ENCODE measurements at regions not wholly inside any gene's neighbourhood (a gene's known extent, or its start where the extent isn't known, plus 50 kb on each side); places are given as distances from the start of the nearest gene placed in this dataset.

- Histone ChIP-seq H3K23ac (ENCODE audit: low read length) (no peak overlapping the region), H3K18ac (ENCODE audit: low read length) (no peak overlapping the region), H3K27ac (ENCODE audit: low read depth, low read length) (no peak overlapping the region), H4K5ac (ENCODE audit: low read length) (no peak overlapping the region), H2BK120ac (ENCODE audit: low read depth, low read length) (no peak overlapping the region), H3K56ac (ENCODE audit: low read length) (no peak overlapping the region), H3K79me2 (ENCODE audit: control insufficient read depth, insufficient read depth, low read length) (no peaks in the 10 kb centered on the region), H3K4ac (ENCODE audit: low read depth, low read length) (no peak overlapping the region), H2BK15ac (replicated peaks; ENCODE audit: low read depth) (no peak overlapping the region), H3K4me1 (ENCODE audit: control insufficient read depth, low read depth, low read length) (no peaks in the 10 kb centered on the region), H2AK5ac (ENCODE audit: low read length) (no peak overlapping the region), H3K4me2 (ENCODE audit: low read length) (no peak overlapping the region), H2BK5ac (ENCODE audit: low read length) (no peak overlapping the region), H3K4me3 (ENCODE audit: low read length) (no peak overlapping the region), H3K79me1 (ENCODE audit: low read length) (no peaks in the 10 kb centered on the region), H3K36me3 (ENCODE audit: control insufficient read depth, insufficient read depth, low read length) (no peaks in the 10 kb centered on the region), H3K9ac (ENCODE audit: low read length) (no peak overlapping the region), H3K27me3 (ENCODE audit: insufficient read depth, low read length, poor library complexity) (no peaks in the 10 kb centered on the region), H4K8ac (ENCODE audit: low read depth, low read length) (no peak overlapping the region)
- no peak for DNase-seq
- WGBS (ENCODE audit: extremely low coverage, insufficient coverage, low lambda C conversion rate): no CpG with 5 or more reads among the region's 10 CpGs
Measured at GRCh38 chr15:52925130-52925529, 135.0 kb upstream of the ONECUT1 start.

- H3K4me2 ChIP-seq (ENCODE audit: low read length): no peak overlapping the region
- H3K27ac ChIP-seq (ENCODE audit: low read depth, low read length): no peak overlapping the region
- H3K27me3 ChIP-seq (ENCODE audit: insufficient read depth, low read length, poor library complexity): no peaks in the 10 kb centered on the region
- H3K18ac ChIP-seq (ENCODE audit: low read length): no peak overlapping the region
- H4K5ac ChIP-seq (ENCODE audit: low read length): no peak overlapping the region
- H2BK15ac ChIP-seq (replicated peaks; ENCODE audit: low read depth): no peak overlapping the region
- no peaks in the 10 kb centered on the region for H3K36me3 ChIP-seq (ENCODE audit: control insufficient read depth, insufficient read depth, low read length)
- no peaks in the 10 kb centered on the region for H3K79me1 ChIP-seq (ENCODE audit: low read length)
- H3K9ac ChIP-seq (ENCODE audit: low read length): no peak overlapping the region
- no peak overlapping the region for H2AK5ac ChIP-seq (ENCODE audit: low read length)
- no peak for DNase-seq
- H3K4ac ChIP-seq (ENCODE audit: low read depth, low read length): no peak overlapping the region
- no peak overlapping the region for H2BK5ac ChIP-seq (ENCODE audit: low read length)
- H3K4me1 ChIP-seq (ENCODE audit: control insufficient read depth, low read depth, low read length): no peaks in the 10 kb centered on the region
- no peak overlapping the region for H3K23ac ChIP-seq (ENCODE audit: low read length)
- H2BK120ac ChIP-seq (ENCODE audit: low read depth, low read length): no peak overlapping the region
- no peaks in the 10 kb centered on the region for H3K79me2 ChIP-seq (ENCODE audit: control insufficient read depth, insufficient read depth, low read length)
- no CpG with 5 or more reads among the region's 7 CpGs for WGBS (ENCODE audit: extremely low coverage, insufficient coverage, low lambda C conversion rate)
- H4K8ac ChIP-seq (ENCODE audit: low read depth, low read length): no peak overlapping the region
- no peak overlapping the region for H3K56ac ChIP-seq (ENCODE audit: low read length)
- H3K4me3 ChIP-seq (ENCODE audit: low read length): no peak overlapping the region
Measured at GRCh38 chr15:52924630-52925029, 134.5 kb upstream of the ONECUT1 start.

- Histone ChIP-seq H3K27me3 (ENCODE audit: insufficient read depth, low read length, poor library complexity) (no peaks in the 10 kb centered on the region), H3K23ac (ENCODE audit: low read length) (no peak overlapping the region), H3K4me1 (ENCODE audit: control insufficient read depth, low read depth, low read length) (no peaks in the 10 kb centered on the region), H2AK5ac (ENCODE audit: low read length) (no peak overlapping the region), H2BK5ac (ENCODE audit: low read length) (no peak overlapping the region), H3K4me3 (ENCODE audit: low read length) (no peak overlapping the region), H3K36me3 (ENCODE audit: control insufficient read depth, insufficient read depth, low read length) (no peaks in the 10 kb centered on the region), H3K9ac (ENCODE audit: low read length) (no peak overlapping the region), H3K79me1 (ENCODE audit: low read length) (no peaks in the 10 kb centered on the region), H3K56ac (ENCODE audit: low read length) (no peak overlapping the region), H4K8ac (ENCODE audit: low read depth, low read length) (no peak overlapping the region), H3K4me2 (ENCODE audit: low read length) (no peak overlapping the region), H4K5ac (ENCODE audit: low read length) (no peak overlapping the region), H3K4ac (ENCODE audit: low read depth, low read length) (no peak overlapping the region), H2BK120ac (ENCODE audit: low read depth, low read length) (no peak overlapping the region), H2BK15ac (replicated peaks; ENCODE audit: low read depth) (no peak overlapping the region), H3K79me2 (ENCODE audit: control insufficient read depth, insufficient read depth, low read length) (no peaks in the 10 kb centered on the region), H3K18ac (ENCODE audit: low read length) (no peak overlapping the region), H3K27ac (ENCODE audit: low read depth, low read length) (no peak overlapping the region)
- WGBS (ENCODE audit: extremely low coverage, insufficient coverage, low lambda C conversion rate): no CpG with 5 or more reads among the region's 6 CpGs
- no peak for DNase-seq
Measured at GRCh38 chr15:52923626-52924025, 133.5 kb upstream of the ONECUT1 start.

- Histone ChIP-seq H3K27me3 (ENCODE audit: insufficient read depth, low read length, poor library complexity) (no peaks in the 10 kb centered on the region), H3K18ac (ENCODE audit: low read length) (no peak overlapping the region), H3K56ac (ENCODE audit: low read length) (no peak overlapping the region), H3K79me2 (ENCODE audit: control insufficient read depth, insufficient read depth, low read length) (no peaks in the 10 kb centered on the region), H3K4me2 (ENCODE audit: low read length) (no peak overlapping the region), H3K79me1 (ENCODE audit: low read length) (no peaks in the 10 kb centered on the region), H3K9ac (ENCODE audit: low read length) (no peak overlapping the region), H3K23ac (ENCODE audit: low read length) (no peak overlapping the region), H3K4me3 (ENCODE audit: low read length) (no peak overlapping the region), H3K4me1 (ENCODE audit: control insufficient read depth, low read depth, low read length) (no peaks in the 10 kb centered on the region), H4K5ac (ENCODE audit: low read length) (no peak overlapping the region), H2BK120ac (ENCODE audit: low read depth, low read length) (no peak overlapping the region), H2BK5ac (ENCODE audit: low read length) (no peak overlapping the region), H2BK15ac (replicated peaks; ENCODE audit: low read depth) (no peak overlapping the region), H2AK5ac (ENCODE audit: low read length) (no peak overlapping the region), H3K27ac (ENCODE audit: low read depth, low read length) (no peak overlapping the region), H3K36me3 (ENCODE audit: control insufficient read depth, insufficient read depth, low read length) (no peaks in the 10 kb centered on the region), H3K4ac (ENCODE audit: low read depth, low read length) (no peak overlapping the region), H4K8ac (ENCODE audit: low read depth, low read length) (no peak overlapping the region)
- WGBS (ENCODE audit: extremely low coverage, insufficient coverage, low lambda C conversion rate): no CpG with 5 or more reads among the region's 7 CpGs
- DNase-seq: no peak
Measured at GRCh38 chr15:52922871-52923270, 132.7 kb upstream of the ONECUT1 start.

DNA sequence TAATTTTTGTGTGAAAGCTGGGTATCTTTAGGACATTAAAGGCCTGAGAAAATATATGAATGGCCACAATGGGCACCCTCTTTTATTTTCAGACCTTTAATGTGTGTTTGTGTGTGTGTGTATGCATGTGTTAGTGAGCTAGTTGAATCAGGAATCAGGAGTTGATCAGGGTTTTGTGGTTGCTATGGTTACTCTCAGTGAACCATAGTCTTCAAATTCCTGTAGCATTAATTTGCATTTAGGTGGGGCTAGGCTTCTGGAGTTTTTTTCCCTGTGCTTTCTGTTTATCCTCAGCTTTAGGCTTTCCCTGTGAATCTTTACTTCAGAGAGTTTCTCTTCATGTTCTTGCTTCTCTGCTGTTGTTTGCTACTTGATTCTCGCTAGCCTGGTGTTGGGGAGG, 122.0 kb upstream of the ONECUT1 start:
- Histone ChIP-seq H3K4me1 (ENCODE audit: control insufficient read depth, low read depth, low read length) (no peaks in the 10 kb centered on the region), H3K4ac (ENCODE audit: low read depth, low read length) (no peak overlapping the region), H2BK15ac (replicated peaks; ENCODE audit: low read depth) (no peak overlapping the region), H4K5ac (ENCODE audit: low read length) (no peak overlapping the region), H3K4me3 (ENCODE audit: low read length) (no peak overlapping the region), H3K36me3 (ENCODE audit: control insufficient read depth, insufficient read depth, low read length) (no peaks in the 10 kb centered on the region), H4K8ac (ENCODE audit: low read depth, low read length) (no peak overlapping the region), H2BK5ac (ENCODE audit: low read length) (no peak overlapping the region), H3K27ac (ENCODE audit: low read depth, low read length) (no peak overlapping the region), H3K79me1 (ENCODE audit: low read length) (no peaks in the 10 kb centered on the region), H3K79me2 (ENCODE audit: control insufficient read depth, insufficient read depth, low read length) (no peaks in the 10 kb centered on the region), H3K18ac (ENCODE audit: low read length) (no peak overlapping the region), H2BK120ac (ENCODE audit: low read depth, low read length) (no peak overlapping the region), H3K56ac (ENCODE audit: low read length) (no peak overlapping the region), H3K23ac (ENCODE audit: low read length) (no peak overlapping the region), H3K27me3 (ENCODE audit: insufficient read depth, low read length, poor library complexity) (no peaks in the 10 kb centered on the region), H3K9ac (ENCODE audit: low read length) (no peak overlapping the region), H2AK5ac (ENCODE audit: low read length) (no peak overlapping the region), H3K4me2 (ENCODE audit: low read length) (no peak overlapping the region)
- peak; percentile 74 for DNase-seq
- WGBS (ENCODE audit: extremely low coverage, insufficient coverage, low lambda C conversion rate): no CpG with 5 or more reads among the region's 1 CpG

GRCh38 chr15:52893338-52893737, 103.2 kb upstream of the ONECUT1 start:
- H3K4me3 ChIP-seq (ENCODE audit: low read length): no peak overlapping the region
- no CpG with 5 or more reads among the region's 3 CpGs for WGBS (ENCODE audit: extremely low coverage, insufficient coverage, low lambda C conversion rate)

More at GRCh38 chr15:52893338-52893737, 103.2 kb upstream of the ONECUT1 start:
- no peak overlapping the region for H3K4me2 ChIP-seq (ENCODE audit: low read length)
- no peak for DNase-seq
- H3K9ac ChIP-seq (ENCODE audit: low read length): no peak overlapping the region
- no peak overlapping the region for H3K56ac ChIP-seq (ENCODE audit: low read length)
- H3K4ac ChIP-seq (ENCODE audit: low read depth, low read length): no peak overlapping the region
- no peak overlapping the region for H3K23ac ChIP-seq (ENCODE audit: low read length)
- H4K5ac ChIP-seq (ENCODE audit: low read length): no peak overlapping the region
- no peaks in the 10 kb centered on the region for H3K36me3 ChIP-seq (ENCODE audit: control insufficient read depth, insufficient read depth, low read length)
- no peak overlapping the region for H4K8ac ChIP-seq (ENCODE audit: low read depth, low read length)
- H3K4me1 ChIP-seq (ENCODE audit: control insufficient read depth, low read depth, low read length): no peaks in the 10 kb centered on the region
- H2BK15ac ChIP-seq (replicated peaks; ENCODE audit: low read depth): no peak overlapping the region
- H2BK120ac ChIP-seq (ENCODE audit: low read depth, low read length): no peak overlapping the region
- H3K79me1 ChIP-seq (ENCODE audit: low read length): no peaks in the 10 kb centered on the region
- no peaks in the 10 kb centered on the region for H3K79me2 ChIP-seq (ENCODE audit: control insufficient read depth, insufficient read depth, low read length)
- no peaks in the 10 kb centered on the region for H3K27me3 ChIP-seq (ENCODE audit: insufficient read depth, low read length, poor library complexity)
- no peak overlapping the region for H3K27ac ChIP-seq (ENCODE audit: low read depth, low read length)
- H2BK5ac ChIP-seq (ENCODE audit: low read length): no peak overlapping the region
- H3K18ac ChIP-seq (ENCODE audit: low read length): no peak overlapping the region
- H2AK5ac ChIP-seq (ENCODE audit: low read length): no peak overlapping the region

Measured in mesendoderm (in vitro differentiated cells).